ENCODE measurements at regions not wholly inside any gene's neighbourhood (a gene's known extent, or its start where the extent isn't known, plus 50 kb on each side); places are given as distances from the start of the nearest gene placed in this dataset.

DNA sequence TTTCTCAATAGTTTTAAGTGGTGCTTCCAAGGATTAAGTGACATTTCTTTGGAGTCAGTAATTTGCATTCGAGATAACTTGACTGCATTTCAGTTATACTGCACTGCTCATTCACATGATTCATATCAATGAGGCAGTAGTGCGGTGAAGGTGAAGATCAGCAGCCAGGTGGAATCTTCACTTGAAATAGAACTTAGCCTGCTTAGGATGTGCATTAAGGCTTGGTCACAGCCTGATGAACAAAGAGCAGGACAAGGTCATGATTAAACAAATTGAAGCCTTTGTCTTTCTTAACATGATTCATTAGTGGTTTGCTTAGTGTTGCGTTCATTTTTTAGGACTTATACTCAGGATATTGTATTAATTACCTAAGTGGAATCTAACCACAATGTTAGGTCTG lies 212.1 kb upstream of the GALNTL6 start:
- H3F3A ChIP-seq (ENCODE audit: insufficient read depth, low read length, poor library complexity, severe bottlenecking), result no peaks in the 10 kb centered on the region
- H2AFZ ChIP-seq (ENCODE audit: low read depth, low read length), result no peak overlapping the region
- H4K20me1 ChIP-seq (ENCODE audit: insufficient read depth), result no peaks in the 10 kb centered on the region
- H3K79me2 ChIP-seq (replicated peaks; ENCODE audit: insufficient read depth, low read length), result no peaks in the 10 kb centered on the region
- no peak overlapping the region for H3K4me3 ChIP-seq (ENCODE audit: low read length)
- no peak overlapping the region for H3K9ac ChIP-seq (ENCODE audit: low read length)
- no peak overlapping the region for H3K27ac ChIP-seq (ENCODE audit: low read length)
- TF ChIP-seq POLR2AphosphoS5 (IDR thresholded peaks at IDR 0.05), result no peak
- no peak for TF ChIP-seq TAF1 (IDR thresholded peaks at IDR 0.05; ENCODE audit: low read depth)
- no peak for TF ChIP-seq EP300 (conservative IDR thresholded peaks at IDR 0.05; ENCODE audit: poor library complexity, severe bottlenecking)
- TF ChIP-seq MXI1 (conservative IDR thresholded peaks at IDR 0.05; ENCODE audit: poor library complexity, severe bottlenecking), result no peak
- TF ChIP-seq EZH2 (IDR thresholded peaks at IDR 0.05; ENCODE audit: borderline replicate concordance, insufficient read depth, low read length, poor library complexity, severe bottlenecking), result no peak
- TF ChIP-seq, protein P1, sequence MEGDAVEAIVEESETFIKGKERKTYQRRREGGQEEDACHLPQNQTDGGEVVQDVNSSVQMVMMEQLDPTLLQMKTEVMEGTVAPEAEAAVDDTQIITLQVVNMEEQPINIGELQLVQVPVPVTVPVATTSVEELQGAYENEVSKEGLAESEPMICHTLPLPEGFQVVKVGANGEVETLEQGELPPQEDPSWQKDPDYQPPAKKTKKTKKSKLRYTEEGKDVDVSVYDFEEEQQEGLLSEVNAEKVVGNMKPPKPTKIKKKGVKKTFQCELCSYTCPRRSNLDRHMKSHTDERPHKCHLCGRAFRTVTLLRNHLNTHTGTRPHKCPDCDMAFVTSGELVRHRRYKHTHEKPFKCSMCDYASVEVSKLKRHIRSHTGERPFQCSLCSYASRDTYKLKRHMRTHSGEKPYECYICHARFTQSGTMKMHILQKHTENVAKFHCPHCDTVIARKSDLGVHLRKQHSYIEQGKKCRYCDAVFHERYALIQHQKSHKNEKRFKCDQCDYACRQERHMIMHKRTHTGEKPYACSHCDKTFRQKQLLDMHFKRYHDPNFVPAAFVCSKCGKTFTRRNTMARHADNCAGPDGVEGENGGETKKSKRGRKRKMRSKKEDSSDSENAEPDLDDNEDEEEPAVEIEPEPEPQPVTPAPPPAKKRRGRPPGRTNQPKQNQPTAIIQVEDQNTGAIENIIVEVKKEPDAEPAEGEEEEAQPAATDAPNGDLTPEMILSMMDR (IDR thresholded peaks at IDR 0.05; ENCODE audit: poor library complexity, severe bottlenecking), result no peak
- TF ChIP-seq RAD21 (conservative IDR thresholded peaks at IDR 0.05), result no peak
- TF ChIP-seq, protein P2, sequence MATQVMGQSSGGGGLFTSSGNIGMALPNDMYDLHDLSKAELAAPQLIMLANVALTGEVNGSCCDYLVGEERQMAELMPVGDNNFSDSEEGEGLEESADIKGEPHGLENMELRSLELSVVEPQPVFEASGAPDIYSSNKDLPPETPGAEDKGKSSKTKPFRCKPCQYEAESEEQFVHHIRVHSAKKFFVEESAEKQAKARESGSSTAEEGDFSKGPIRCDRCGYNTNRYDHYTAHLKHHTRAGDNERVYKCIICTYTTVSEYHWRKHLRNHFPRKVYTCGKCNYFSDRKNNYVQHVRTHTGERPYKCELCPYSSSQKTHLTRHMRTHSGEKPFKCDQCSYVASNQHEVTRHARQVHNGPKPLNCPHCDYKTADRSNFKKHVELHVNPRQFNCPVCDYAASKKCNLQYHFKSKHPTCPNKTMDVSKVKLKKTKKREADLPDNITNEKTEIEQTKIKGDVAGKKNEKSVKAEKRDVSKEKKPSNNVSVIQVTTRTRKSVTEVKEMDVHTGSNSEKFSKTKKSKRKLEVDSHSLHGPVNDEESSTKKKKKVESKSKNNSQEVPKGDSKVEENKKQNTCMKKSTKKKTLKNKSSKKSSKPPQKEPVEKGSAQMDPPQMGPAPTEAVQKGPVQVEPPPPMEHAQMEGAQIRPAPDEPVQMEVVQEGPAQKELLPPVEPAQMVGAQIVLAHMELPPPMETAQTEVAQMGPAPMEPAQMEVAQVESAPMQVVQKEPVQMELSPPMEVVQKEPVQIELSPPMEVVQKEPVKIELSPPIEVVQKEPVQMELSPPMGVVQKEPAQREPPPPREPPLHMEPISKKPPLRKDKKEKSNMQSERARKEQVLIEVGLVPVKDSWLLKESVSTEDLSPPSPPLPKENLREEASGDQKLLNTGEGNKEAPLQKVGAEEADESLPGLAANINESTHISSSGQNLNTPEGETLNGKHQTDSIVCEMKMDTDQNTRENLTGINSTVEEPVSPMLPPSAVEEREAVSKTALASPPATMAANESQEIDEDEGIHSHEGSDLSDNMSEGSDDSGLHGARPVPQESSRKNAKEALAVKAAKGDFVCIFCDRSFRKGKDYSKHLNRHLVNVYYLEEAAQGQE (IDR thresholded peaks at IDR 0.05; ENCODE audit: borderline replicate concordance), result no peak
- TF ChIP-seq SMC3 (conservative IDR thresholded peaks at IDR 0.05; ENCODE audit: poor library complexity), result no peak
- H3K36me3 ChIP-seq (ENCODE audit: insufficient read depth, low read length), result no peaks in the 10 kb centered on the region
- H3K9me3 ChIP-seq (ENCODE audit: low read length), result no peaks in the 10 kb centered on the region
- no peak overlapping the region for H3K4me2 ChIP-seq (ENCODE audit: low read length)
- H3K9me2 ChIP-seq (ENCODE audit: insufficient read depth, low read length), result no peaks in the 10 kb centered on the region
- H3K27me3 ChIP-seq (ENCODE audit: insufficient read depth, low read depth, low read length), result no peaks in the 10 kb centered on the region

DNA sequence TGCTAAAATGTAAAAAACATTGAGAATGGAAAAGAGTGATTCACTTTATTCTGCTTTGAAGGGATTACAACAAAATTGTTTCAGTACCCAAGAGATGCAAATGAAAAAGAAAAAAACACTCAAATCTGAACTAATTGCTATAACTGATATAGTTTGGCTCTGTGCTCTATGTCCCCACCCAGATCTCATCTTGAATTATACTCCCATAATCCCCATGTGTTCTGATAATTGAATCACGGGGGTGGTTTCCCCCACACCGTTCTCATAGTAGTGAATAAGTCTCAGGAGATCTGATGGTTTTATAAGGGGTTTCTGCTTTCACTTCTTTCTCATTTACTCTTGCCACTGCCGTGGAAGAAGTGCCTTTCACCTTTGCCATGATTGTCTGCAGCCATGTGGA lies 213.6 kb upstream of the GALNTL6 start:
- Histone ChIP-seq H3K9me2 (ENCODE audit: insufficient read depth, low read length) (no peaks in the 10 kb centered on the region), H3K27me3 (ENCODE audit: insufficient read depth, low read depth, low read length) (no peaks in the 10 kb centered on the region), H3K9ac (ENCODE audit: low read length) (no peak overlapping the region), H3K9me3 (ENCODE audit: low read length) (no peaks in the 10 kb centered on the region), H3F3A (ENCODE audit: insufficient read depth, low read length, poor library complexity, severe bottlenecking) (no peaks in the 10 kb centered on the region), H4K20me1 (ENCODE audit: insufficient read depth) (no peaks in the 10 kb centered on the region), H2AFZ (ENCODE audit: low read depth, low read length) (no peak overlapping the region), H3K4me3 (ENCODE audit: low read length) (no peak overlapping the region), H3K27ac (ENCODE audit: low read length) (no peak overlapping the region), H3K79me2 (replicated peaks; ENCODE audit: insufficient read depth, low read length) (no peaks in the 10 kb centered on the region), H3K4me2 (ENCODE audit: low read length) (no peak overlapping the region), H3K36me3 (ENCODE audit: insufficient read depth, low read length) (no peaks in the 10 kb centered on the region)
- TF ChIP-seq SMC3 (conservative IDR thresholded peaks at IDR 0.05; ENCODE audit: poor library complexity) (no peak), MXI1 (conservative IDR thresholded peaks at IDR 0.05; ENCODE audit: poor library complexity, severe bottlenecking) (no peak), POLR2AphosphoS5 (IDR thresholded peaks at IDR 0.05) (no peak), TAF1 (IDR thresholded peaks at IDR 0.05; ENCODE audit: low read depth) (no peak), EZH2 (IDR thresholded peaks at IDR 0.05; ENCODE audit: borderline replicate concordance, insufficient read depth, low read length, poor library complexity, severe bottlenecking) (no peak), RAD21 (conservative IDR thresholded peaks at IDR 0.05) (no peak), EP300 (conservative IDR thresholded peaks at IDR 0.05; ENCODE audit: poor library complexity, severe bottlenecking) (no peak)
- TF ChIP-seq, protein P1 (IDR thresholded peaks at IDR 0.05; ENCODE audit: poor library complexity, severe bottlenecking), result no peak
- TF ChIP-seq, protein P2 (IDR thresholded peaks at IDR 0.05; ENCODE audit: borderline replicate concordance), result no peak
